K562 (cell line): ENCODE measurements at regions not wholly inside any gene's neighbourhood (a gene's known extent, or its start where the extent isn't known, plus 50 kb on each side); places are given as distances from the start of the nearest gene placed in this dataset.

Experiments
- FOXA3 ChIP-seq, 2 experiments: fragments of 450-650 bp in 1 of 2; sonication (generic) in 1 of 2; formaldehyde crosslinking; IDR thresholded peaks in 1 of 2; conservative IDR thresholded peaks in 1 of 2; 2 replicates each; pipeline versions ENCODE4 v1.4.0 to v1.8.0; 2020 to 2022; ENCODE audit warnings: mild to moderate bottlenecking in 2 of 2, missing genetic modification reagents in 1 of 2
- HMGN3 ChIP-seq: IDR thresholded peaks from 2 replicates; pipeline ENCODE4 v1.6.1; 2011; ENCODE audit warnings: borderline replicate concordance, low read depth, mild to moderate bottlenecking, mixed read lengths, low read length; ENCODE audit not compliant: insufficient read length; ENCODE audit errors: extremely low read depth
- ID3 ChIP-seq, 2 experiments: fragments of 250-450 bp in 1 of 2; fragments of 450-650 bp in 1 of 2; sonication (Bioruptor Pico) in 1 of 2; IDR thresholded peaks; 2 replicates each; pipeline versions ENCODE4 v1.6.1 to v1.8.0; 2016 to 2021; ENCODE audit warnings: mild to moderate bottlenecking in 2 of 2, moderate library complexity in 2 of 2, missing compliant biosample characterization in 1 of 2, missing genetic modification characterization in 1 of 2
- MITF ChIP-seq: IDR thresholded peaks from 2 replicates; pipeline ENCODE4 v1.6.1; 2014; ENCODE audit warnings: antibody characterized with exemption
- MLLT1 ChIP-seq, 2 experiments: fragments of 450-650 bp; IDR thresholded peaks; 2 replicates each; pipeline ENCODE4 v1.6.1; 2016
- PHF20 ChIP-seq: fragments of 450-650 bp; IDR thresholded peaks from 2 replicates; pipeline ENCODE4 v1.6.1; 2018; ENCODE audit not compliant: partially characterized antibody
- RERE ChIP-seq: sonication (generic); formaldehyde crosslinking; IDR thresholded peaks from 2 replicates; pipeline ENCODE4 v1.8.0; 2023; ENCODE audit warnings: missing genetic modification reagents, mild to moderate bottlenecking, borderline replicate concordance
- STAT5B ChIP-seq: fragments of 250-450 bp; sonication (Bioruptor Pico); IDR thresholded peaks from 2 replicates; pipeline ENCODE4 v1.8.0; 2021; ENCODE audit warnings: mild to moderate bottlenecking, inconsistent platforms
- TSHZ1 ChIP-seq: fragments of 250-450 bp; sonication (Bioruptor Pico); IDR thresholded peaks from 2 replicates; pipeline ENCODE4 v1.4.0; 2020; ENCODE audit warnings: mild to moderate bottlenecking, moderate library complexity
- ZKSCAN1 ChIP-seq: fragments of 150-350 bp; IDR thresholded peaks from 2 replicates; pipeline ENCODE4 v1.6.1; 2016; ENCODE audit warnings: low read depth, low read length
- ZNF217 ChIP-seq: sonication (generic); formaldehyde crosslinking; IDR thresholded peaks from 2 replicates; pipeline ENCODE4 v1.8.0; 2022; ENCODE audit warnings: mild to moderate bottlenecking, missing genetic modification reagents
- ZNF561 ChIP-seq: fragments of 450-650 bp; formaldehyde crosslinking; conservative IDR thresholded peaks from 2 replicates; pipeline ENCODE4 v1.4.0; 2020; ENCODE audit warnings: mild to moderate bottlenecking, moderate library complexity
- ZNF57 ChIP-seq: fragments of 450-650 bp; formaldehyde crosslinking; IDR thresholded peaks from 2 replicates; pipeline ENCODE4 v1.4.0; 2020; ENCODE audit warnings: mild to moderate bottlenecking, moderate library complexity

- TF ChIP-seq RERE (CRISPR knock-in tag) (no peak), STAT5B (no peak), ZNF57 (no peak), ZNF561 (CRISPR knock-in tag) (no peak), MITF (peak; percentile 95), ZNF217 (CRISPR knock-in tag) (no peak), PHF20 (peak; percentile 71), FOXA3 (CRISPR knock-in tag; conservative IDR thresholded peaks at IDR 0.05 in 1 of 2, IDR thresholded peaks at IDR 0.05 in 1 of 2) (0 out of 4 replicates have a peak, but pooled peaks of 1 of the 2 experiments have one; percentile 43), TSHZ1 (no peak), MLLT1 (IDR thresholded peaks at IDR 0.05) (peak in 1 of 2 experiments; percentile 73; a peak in 1 of 4 replicates), ZKSCAN1 (no peak), ID3 (CRISPR knock-in tag; IDR thresholded peaks at IDR 0.05) (no peak), ID3 (tag; IDR thresholded peaks at IDR 0.05) (no peak), HMGN3 (peak; percentile 77)
Observed at GRCh38 chr10:44310762-44311562, 73.9 kb downstream of the CXCL12 start (continued).
